22Rv1 (cell line): ENCODE measurements at regions not wholly inside any gene's neighbourhood (a gene's known extent, or its start where the extent isn't known, plus 50 kb on each side); places are given as distances from the start of the nearest gene placed in this dataset.

ENCODE experiments used
- ZFX ChIP-seq: fragments of 450-650 bp; IDR thresholded peaks from 2 replicates; pipeline ENCODE4 v1.6.1; 2017; ENCODE audit warnings: antibody characterized with exemption, borderline replicate concordance
- TF ChIP-seq, protein P1 (sequence below): fragments of 450-650 bp; IDR thresholded peaks from 2 replicates; pipeline ENCODE4 v1.5.1; 2017; ENCODE audit warnings: mild to moderate bottlenecking

GRCh38 chr2:35946478-35946877, 409.1 kb upstream of the CRIM1 start:
- TF ChIP-seq, protein P1, sequence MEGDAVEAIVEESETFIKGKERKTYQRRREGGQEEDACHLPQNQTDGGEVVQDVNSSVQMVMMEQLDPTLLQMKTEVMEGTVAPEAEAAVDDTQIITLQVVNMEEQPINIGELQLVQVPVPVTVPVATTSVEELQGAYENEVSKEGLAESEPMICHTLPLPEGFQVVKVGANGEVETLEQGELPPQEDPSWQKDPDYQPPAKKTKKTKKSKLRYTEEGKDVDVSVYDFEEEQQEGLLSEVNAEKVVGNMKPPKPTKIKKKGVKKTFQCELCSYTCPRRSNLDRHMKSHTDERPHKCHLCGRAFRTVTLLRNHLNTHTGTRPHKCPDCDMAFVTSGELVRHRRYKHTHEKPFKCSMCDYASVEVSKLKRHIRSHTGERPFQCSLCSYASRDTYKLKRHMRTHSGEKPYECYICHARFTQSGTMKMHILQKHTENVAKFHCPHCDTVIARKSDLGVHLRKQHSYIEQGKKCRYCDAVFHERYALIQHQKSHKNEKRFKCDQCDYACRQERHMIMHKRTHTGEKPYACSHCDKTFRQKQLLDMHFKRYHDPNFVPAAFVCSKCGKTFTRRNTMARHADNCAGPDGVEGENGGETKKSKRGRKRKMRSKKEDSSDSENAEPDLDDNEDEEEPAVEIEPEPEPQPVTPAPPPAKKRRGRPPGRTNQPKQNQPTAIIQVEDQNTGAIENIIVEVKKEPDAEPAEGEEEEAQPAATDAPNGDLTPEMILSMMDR = no peak
- TF ChIP-seq ZFX = no peak
